RWPE2 (cell line): ENCODE measurements at regions not wholly inside any gene's neighbourhood (a gene's known extent, or its start where the extent isn't known, plus 50 kb on each side); places are given as distances from the start of the nearest gene placed in this dataset.

Source experiments
- ATAC-seq: fragments of 200-7000 bp; cut with Tn5 transposase; 3 replicates; pipeline ENCODE4 v1.9.1; 2021; ENCODE audit warnings: low read depth
- DNase-seq: peaks from one replicate; pipeline ENCODE4 v3.0.0-alpha.2; 2020; ENCODE audit warnings: low spot score
- H3K27ac ChIP-seq: fragments of 450-650 bp; 2 replicates; pipeline ENCODE4 v1.5.1; 2017; ENCODE audit warnings: mild to moderate bottlenecking; ENCODE audit not compliant: poor library complexity, severe bottlenecking
- H3K27me3 ChIP-seq: fragments of 250-450 bp; sonication (Bioruptor Pico); 2 replicates; pipeline ENCODE4 v1.5.1; 2021; ENCODE audit warnings: mild to moderate bottlenecking, moderate library complexity; ENCODE audit not compliant: insufficient read depth, poor library complexity, severe bottlenecking
- H3K36me3 ChIP-seq: fragments of 250-450 bp; sonication (Bioruptor Pico); 2 replicates; pipeline ENCODE4 v1.5.1; 2020; ENCODE audit warnings: low read depth, mild to moderate bottlenecking, moderate library complexity
- H3K4me1 ChIP-seq: fragments of 250-450 bp; sonication (Bioruptor Pico); 2 replicates; pipeline ENCODE4 v1.5.1; 2021; ENCODE audit warnings: mild to moderate bottlenecking, moderate library complexity; ENCODE audit not compliant: insufficient read depth, poor library complexity, severe bottlenecking
- H3K4me3 ChIP-seq: fragments of 250-450 bp; sonication (Bioruptor Pico); 2 replicates; pipeline ENCODE4 v1.5.1; 2021; ENCODE audit warnings: mild to moderate bottlenecking, moderate library complexity; ENCODE audit not compliant: severe bottlenecking
- H3K9me3 ChIP-seq: fragments of 250-450 bp; sonication (Bioruptor Pico); 2 replicates; pipeline ENCODE4 v1.5.1; 2021; ENCODE audit warnings: mild to moderate bottlenecking, moderate library complexity; ENCODE audit not compliant: severe bottlenecking
- CTCF ChIP-seq: fragments of 450-650 bp; IDR thresholded peaks from one replicate; pipeline ENCODE4 v1.5.1; 2017; ENCODE audit warnings: mild to moderate bottlenecking, moderate library complexity; ENCODE audit not compliant: poor library complexity, severe bottlenecking

GRCh38 chr3:113124256-113124830 is 87.0 kb upstream of the BOC start:
- Histone ChIP-seq H3K36me3 (no peaks in the 10 kb centered on the region), H3K4me1 (no peaks in the 10 kb centered on the region), H3K27me3 (no peaks in the 10 kb centered on the region), H3K4me3 (no peak overlapping the region), H3K9me3 (no peaks in the 10 kb centered on the region), H3K27ac (no peak overlapping the region)
- no peak for DNase-seq
- no peak for TF ChIP-seq CTCF
- ATAC-seq = no peak

- Histone ChIP-seq H3K27me3 (no peaks in the 10 kb centered on the region), H3K9me3 (no peaks in the 10 kb centered on the region), H3K4me1 (no peaks in the 10 kb centered on the region), H3K36me3 (no peaks in the 10 kb centered on the region), H3K27ac (no peak overlapping the region), H3K4me3 (no peak overlapping the region)
- DNase-seq (no peak), ATAC-seq (no peak)
- TF ChIP-seq CTCF = no peak
Measured at GRCh38 chr3:113125951-113126350, 85.4 kb upstream of the BOC start.

GRCh38 chr3:113128386-113129015 is 82.9 kb upstream of the BOC start:
- H3K9me3 ChIP-seq = no peaks in the 10 kb centered on the region
- no peak for TF ChIP-seq CTCF
- H3K27ac ChIP-seq = no peak overlapping the region
- H3K27me3 ChIP-seq = no peaks in the 10 kb centered on the region
- H3K4me1 ChIP-seq = no peaks in the 10 kb centered on the region
- DNase-seq (no peak), ATAC-seq (no peak; the same call in 2 of the 3 replicates)
- no peaks in the 10 kb centered on the region for H3K36me3 ChIP-seq
- no peak overlapping the region for H3K4me3 ChIP-seq

DNA sequence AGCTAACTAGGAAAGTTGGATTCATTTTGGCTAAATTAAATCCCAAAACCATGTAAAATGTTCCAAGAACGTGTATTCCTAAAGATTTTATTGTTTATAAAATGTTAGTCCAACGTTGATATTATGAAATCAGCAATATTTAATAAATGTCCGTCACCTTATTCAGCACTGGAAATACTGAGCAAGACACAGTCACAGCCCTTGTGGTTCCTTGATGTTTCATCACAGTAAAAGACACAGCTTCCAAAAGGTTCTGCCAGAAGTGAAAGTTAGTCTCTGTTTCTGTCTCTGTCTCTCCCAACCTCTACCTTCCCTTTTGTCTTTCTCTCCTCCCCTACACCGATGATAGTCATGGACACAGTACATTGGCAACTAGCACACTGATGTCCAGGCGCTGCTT is 82.2 kb upstream of the BOC start:
- no peak for TF ChIP-seq CTCF
- Histone ChIP-seq H3K9me3 (no peaks in the 10 kb centered on the region), H3K27me3 (no peaks in the 10 kb centered on the region), H3K36me3 (no peaks in the 10 kb centered on the region), H3K4me1 (no peaks in the 10 kb centered on the region), H3K27ac (no peak overlapping the region), H3K4me3 (no peak overlapping the region)
- DNase-seq (no peak), ATAC-seq (no peak)

DNA sequence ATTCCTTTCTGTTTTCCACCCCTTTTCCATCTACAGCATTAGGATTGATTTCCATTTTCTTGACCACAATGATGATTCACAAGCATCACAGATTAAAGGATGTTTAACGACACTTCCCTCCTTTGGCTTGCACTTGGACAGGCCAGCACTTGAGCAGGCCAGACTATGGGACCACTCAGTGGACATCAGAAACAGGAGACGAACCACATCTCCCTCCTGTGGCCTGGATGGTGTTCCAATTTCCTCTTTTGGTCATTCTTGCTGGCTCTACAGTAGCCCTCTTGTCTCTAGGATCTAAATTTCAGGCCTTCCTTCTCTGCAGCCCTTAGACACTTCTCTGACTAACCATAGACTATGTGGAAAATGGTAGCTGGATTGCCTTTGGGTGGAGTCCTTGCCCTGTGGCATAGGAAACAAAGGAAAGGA is 78.8 kb upstream of the BOC start:
- Histone ChIP-seq H3K27ac (no peak overlapping the region), H3K4me1 (no peaks in the 10 kb centered on the region), H3K27me3 (no peaks in the 10 kb centered on the region), H3K36me3 (no peaks in the 10 kb centered on the region), H3K4me3 (no peak overlapping the region), H3K9me3 (no peaks in the 10 kb centered on the region)
- DNase-seq = no peak
- peak; percentile 51; the same call in 2 of the 3 replicates for ATAC-seq
- TF ChIP-seq CTCF = peak; percentile 25
